Adipocyte (in vitro differentiated cells): ENCODE measurements at regions not wholly inside any gene's neighbourhood (a gene's known extent, or its start where the extent isn't known, plus 50 kb on each side); places are given as distances from the start of the nearest gene placed in this dataset.

Experiments used
- DNase-seq: peaks from one replicate; pipeline ENCODE4 v3.0.0-alpha.2; 2015; ENCODE audit warnings: low read depth
- H3K27me3 ChIP-seq: replicated peaks from 2 replicates; pipeline ENCODE4 v1.7.0; 2013; ENCODE audit warnings: mild to moderate bottlenecking, low read length, moderate library complexity; ENCODE audit not compliant: control insufficient read depth, insufficient read depth
- H3K36me3 ChIP-seq: 2 replicates; pipeline ENCODE4 v1.7.0; 2013; ENCODE audit warnings: low read length, mild to moderate bottlenecking, moderate library complexity; ENCODE audit not compliant: control insufficient read depth, insufficient read depth, severe bottlenecking
- H3K4me1 ChIP-seq: 2 replicates; pipeline ENCODE4 v1.7.0; 2013; ENCODE audit warnings: mild to moderate bottlenecking, low read length, moderate library complexity; ENCODE audit not compliant: control insufficient read depth, insufficient read depth
- H3K4me3 ChIP-seq: 2 replicates; pipeline ENCODE4 v1.7.0; 2013; ENCODE audit warnings: mild to moderate bottlenecking, low read length, moderate library complexity
- H3K9ac ChIP-seq: 2 replicates; pipeline ENCODE4 v1.7.0; 2013; ENCODE audit warnings: mild to moderate bottlenecking, low read length, moderate library complexity
- H3K9me3 ChIP-seq: 2 replicates; pipeline ENCODE4 v1.7.0; 2013; ENCODE audit warnings: mild to moderate bottlenecking, low read length, moderate library complexity; ENCODE audit not compliant: control insufficient read depth

DNA sequence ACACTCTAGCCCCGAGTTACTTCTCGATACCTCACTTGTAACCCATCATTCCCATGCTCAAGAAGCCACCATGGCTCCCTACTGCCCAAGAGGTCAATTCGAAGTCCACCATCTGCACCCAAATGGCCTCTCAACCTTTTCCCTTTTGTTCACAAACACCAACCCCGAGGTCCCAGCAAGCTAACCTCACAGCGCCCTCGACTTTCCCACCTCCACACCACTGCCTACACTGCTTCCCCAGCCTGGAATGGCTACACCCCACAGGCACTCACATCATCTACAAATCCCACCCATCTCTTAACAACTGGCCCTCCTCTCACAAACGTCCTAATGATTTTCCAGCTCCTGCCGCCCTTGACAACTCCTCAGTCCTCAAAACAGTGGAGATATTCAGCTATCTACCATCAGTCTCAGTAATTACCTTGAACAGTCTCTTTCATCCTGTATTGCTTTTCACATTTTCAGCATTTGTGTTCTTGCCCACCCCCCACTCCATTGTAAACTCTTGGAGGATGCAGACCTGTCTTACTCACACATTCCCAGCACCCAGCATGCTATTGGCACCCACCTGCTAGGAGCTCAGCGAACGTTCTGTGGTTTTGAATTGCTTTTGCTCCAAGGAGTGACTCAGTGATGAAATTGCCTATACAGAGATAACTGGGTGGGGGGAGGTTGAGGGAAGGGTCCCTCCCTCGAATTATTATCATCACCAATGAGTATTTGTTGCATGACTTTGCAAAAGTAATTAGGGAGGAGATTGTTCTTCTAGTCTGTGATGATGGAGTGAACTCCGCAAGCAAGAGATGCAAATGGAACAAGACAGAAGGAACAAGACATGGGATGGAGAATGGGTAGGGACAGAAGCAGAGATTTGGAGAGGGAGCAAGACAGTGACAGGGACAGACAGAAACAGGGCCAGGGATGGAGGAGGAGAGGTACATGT is 106.8 kb downstream of the CYP26B1 start:
- H3K4me1 ChIP-seq: no peaks in the 10 kb centered on the region
- DNase-seq: no peak
- H3K27me3 ChIP-seq: no peaks in the 10 kb centered on the region
- no peak overlapping the region for H3K9ac ChIP-seq
- peaks cover 25% of the 10 kb centered on the region for H3K9me3 ChIP-seq
- no peak overlapping the region for H3K4me3 ChIP-seq
- H3K36me3 ChIP-seq: no peaks in the 10 kb centered on the region

DNA sequence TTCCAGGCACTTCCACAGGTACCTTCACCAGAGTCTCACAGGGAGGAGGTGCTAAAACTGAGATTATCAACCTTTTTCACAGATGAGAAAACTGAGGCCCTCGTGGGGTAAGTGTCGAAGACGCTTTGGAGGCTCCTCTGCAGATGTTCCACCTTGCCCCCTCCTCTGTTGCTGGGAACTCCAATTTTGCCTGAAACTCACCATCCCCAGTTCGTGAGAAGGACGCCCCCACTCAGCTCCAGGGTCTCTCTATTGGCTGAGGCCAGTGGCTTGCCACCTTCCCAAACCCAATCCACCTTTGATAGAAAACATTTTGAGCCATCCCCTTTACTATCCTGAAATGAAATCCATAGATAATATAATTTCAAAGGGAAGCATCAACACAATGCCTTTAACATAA is 109.1 kb downstream of the CYP26B1 start:
- no peak overlapping the region for H3K4me3 ChIP-seq
- peaks cover 3% of the 10 kb centered on the region for H3K9me3 ChIP-seq
- H3K9ac ChIP-seq: no peak overlapping the region
- peaks cover 5% of the 10 kb centered on the region for H3K4me1 ChIP-seq
- no peaks in the 10 kb centered on the region for H3K27me3 ChIP-seq
- DNase-seq: no peak
- H3K36me3 ChIP-seq: no peaks in the 10 kb centered on the region

DNA sequence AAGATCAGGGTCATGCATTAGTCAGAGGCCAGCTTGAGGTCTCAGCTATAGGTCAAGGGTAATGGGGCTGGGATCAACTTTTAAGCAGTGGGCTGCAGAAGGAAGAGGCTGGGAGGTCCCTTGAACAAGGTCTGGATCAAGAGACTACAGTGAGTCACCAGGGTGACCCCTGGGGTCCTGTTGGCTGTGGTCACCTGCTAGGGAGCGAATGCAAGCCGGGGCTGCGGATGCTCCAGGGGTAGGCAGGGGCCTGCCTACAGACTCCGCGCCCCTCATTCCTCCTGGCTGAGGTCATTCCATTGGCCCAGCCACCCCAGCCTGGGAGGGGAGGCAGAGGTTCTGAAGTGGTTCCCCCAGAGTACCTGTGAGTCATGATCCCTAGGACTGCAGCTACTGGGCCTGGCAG is 110.4 kb downstream of the CYP26B1 start:
- no peaks in the 10 kb centered on the region for H3K36me3 ChIP-seq
- no peak overlapping the region for H3K4me3 ChIP-seq
- no peak for DNase-seq

DNA sequence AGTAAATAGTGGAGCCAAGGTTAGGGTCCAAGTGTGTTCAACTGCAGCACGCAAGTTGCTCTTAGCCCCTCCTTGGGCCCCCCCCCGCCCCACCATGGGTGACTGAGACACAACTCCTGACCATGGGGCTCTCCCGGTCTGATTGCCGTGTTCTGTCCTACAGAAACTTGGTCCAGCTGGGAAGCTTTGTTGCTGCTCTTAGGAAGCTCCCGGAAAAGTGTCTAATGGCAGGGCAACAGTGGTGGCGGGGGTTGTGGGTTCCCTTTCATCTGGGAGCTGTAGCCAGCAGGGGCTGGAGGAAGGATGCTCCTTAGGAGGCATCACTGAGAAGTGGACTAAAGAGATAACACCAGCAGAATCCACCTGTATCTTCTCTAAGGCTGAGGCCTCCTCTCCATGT is 111.1 kb downstream of the CYP26B1 start:
- no peak for DNase-seq
- H3K36me3 ChIP-seq: no peaks in the 10 kb centered on the region
- no peak overlapping the region for H3K9ac ChIP-seq
- H3K4me1 ChIP-seq: peaks cover 7% of the 10 kb centered on the region
- H3K4me3 ChIP-seq: no peak overlapping the region
- H3K9me3 ChIP-seq: no peaks in the 10 kb centered on the region
- no peaks in the 10 kb centered on the region for H3K27me3 ChIP-seq

More for the DNA sequence above, 110.4 kb downstream of the CYP26B1 start:
- H3K9me3 ChIP-seq: no peaks in the 10 kb centered on the region
- H3K4me1 ChIP-seq: peaks cover 7% of the 10 kb centered on the region
- no peak overlapping the region for H3K9ac ChIP-seq
- H3K27me3 ChIP-seq: no peaks in the 10 kb centered on the region

DNA sequence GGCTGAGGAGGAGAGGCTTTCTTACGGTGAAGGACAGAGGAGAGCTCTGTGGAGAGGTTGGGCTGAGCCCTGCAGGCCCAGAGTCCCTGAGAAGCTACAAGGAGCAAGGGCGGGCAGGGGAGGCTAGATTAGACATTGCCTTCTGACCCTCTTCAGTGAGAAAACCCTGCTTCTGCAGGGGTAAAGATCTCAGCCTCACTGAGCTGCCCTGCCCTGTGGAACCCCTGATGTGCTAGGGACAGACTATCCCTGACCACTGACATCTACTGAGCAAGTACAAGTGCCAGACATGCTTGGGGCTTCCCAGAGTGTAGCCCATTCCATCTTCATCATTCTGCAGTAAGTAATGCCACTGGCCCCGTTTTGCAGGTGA is 111.5 kb downstream of the CYP26B1 start:
- Histone ChIP-seq H3K4me3 (no peak overlapping the region), H3K9me3 (no peaks in the 10 kb centered on the region), H3K36me3 (no peaks in the 10 kb centered on the region), H3K9ac (no peak overlapping the region), H3K4me1 (peaks cover 7% of the 10 kb centered on the region), H3K27me3 (no peaks in the 10 kb centered on the region)
- DNase-seq: no peak

DNA sequence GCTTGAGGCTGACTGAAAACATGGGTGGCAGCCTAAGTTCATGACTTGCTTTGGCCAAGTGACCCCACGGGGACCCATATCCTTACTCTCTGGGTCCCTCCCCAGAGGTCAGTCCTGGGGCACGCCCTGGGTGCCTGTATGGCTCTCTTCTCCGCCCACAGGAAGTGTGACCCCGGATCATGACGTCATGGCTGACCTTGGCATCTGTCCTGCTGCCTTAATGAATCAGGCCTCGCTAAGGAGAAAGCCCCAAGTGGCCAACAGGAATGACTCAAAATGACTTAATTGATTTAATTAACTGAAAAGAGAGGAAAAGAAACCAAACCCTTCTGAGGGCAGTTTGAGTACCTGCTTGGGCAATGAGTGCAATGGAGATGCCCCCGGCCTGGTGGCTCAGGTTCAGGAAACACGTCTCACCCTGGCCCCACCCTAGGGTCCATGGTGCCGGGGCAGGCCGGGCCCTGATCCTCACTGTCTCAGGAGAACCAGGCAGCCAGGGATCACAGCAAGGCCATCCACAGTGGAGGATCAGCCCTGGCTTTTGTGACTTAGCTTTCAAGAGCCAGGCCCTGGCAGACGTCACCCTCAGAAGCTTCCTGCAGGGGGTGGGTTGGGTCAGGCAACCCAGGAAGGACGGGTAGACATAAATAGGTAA is 112.0 kb downstream of the CYP26B1 start:
- H3K9ac ChIP-seq: no peak overlapping the region
- DNase-seq: no peak
- no peak overlapping the region for H3K4me3 ChIP-seq
- peaks cover 7% of the 10 kb centered on the region for H3K4me1 ChIP-seq
- H3K9me3 ChIP-seq: no peaks in the 10 kb centered on the region
- H3K27me3 ChIP-seq: no peaks in the 10 kb centered on the region
- H3K36me3 ChIP-seq: no peaks in the 10 kb centered on the region

DNA sequence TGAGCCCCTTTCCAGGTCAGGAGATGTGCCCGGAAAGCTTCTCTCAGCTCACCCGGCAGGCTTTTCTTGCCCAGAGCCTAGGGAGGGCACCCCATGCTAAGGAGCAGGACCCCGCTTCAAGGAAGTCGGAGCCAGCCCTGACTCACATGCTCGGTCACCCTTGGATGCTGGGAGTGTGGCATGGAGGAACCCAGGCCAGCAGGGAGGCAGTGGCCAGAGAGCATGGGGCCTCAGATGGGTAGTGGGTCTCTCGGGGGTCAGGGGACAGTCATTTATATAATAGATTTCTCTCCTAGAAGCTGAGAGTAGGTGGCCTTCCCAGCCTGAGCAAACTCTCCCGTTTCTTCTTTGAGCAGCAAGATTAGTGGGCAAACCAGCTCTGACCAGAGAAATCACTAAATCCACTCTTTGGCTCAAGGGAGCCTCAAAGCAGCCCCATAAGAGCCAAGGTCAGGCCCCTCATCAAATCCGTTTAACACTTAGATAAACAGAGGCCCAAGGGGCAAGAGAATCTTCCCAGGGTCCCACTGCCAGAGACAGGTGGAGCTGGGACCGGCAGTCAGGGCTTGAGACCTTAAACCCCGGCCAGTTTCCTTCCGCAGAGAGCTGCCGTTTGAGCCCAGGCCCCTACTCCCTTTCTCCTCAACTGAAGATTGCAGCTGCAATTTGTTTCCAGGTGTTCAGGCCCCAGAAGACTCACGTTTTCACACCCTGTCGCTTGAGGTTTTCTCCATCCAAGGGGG is 113.1 kb downstream of the CYP26B1 start:
- Histone ChIP-seq H3K27me3 (peaks cover 3% of the 10 kb centered on the region), H3K9me3 (no peaks in the 10 kb centered on the region)
- DNase-seq: no peak

DNA sequence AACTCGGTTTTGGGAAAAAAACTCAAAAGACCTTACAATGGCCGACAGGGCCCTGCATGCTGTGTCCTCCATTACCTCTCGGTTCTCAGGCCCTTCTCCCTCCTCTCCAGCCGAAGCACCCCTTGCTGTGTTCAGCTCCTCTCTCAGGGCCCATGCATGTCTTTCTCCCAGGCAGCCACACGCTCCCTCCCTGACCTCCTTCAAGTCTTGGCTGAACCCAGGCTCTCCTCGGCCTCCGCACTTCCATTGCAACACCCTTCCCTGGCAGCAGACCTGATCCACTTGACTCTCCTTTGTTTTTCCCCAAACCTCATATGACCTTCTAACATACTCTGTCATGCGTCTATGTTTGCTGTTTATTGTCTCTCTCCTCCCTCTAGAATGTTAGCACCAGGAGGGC is 114.0 kb downstream of the CYP26B1 start:
- H3K9ac ChIP-seq: no peak overlapping the region
- H3K4me3 ChIP-seq: no peak overlapping the region
- no peaks in the 10 kb centered on the region for H3K36me3 ChIP-seq
- DNase-seq: no peak
- H3K9me3 ChIP-seq: no peaks in the 10 kb centered on the region
- peaks cover 7% of the 10 kb centered on the region for H3K4me1 ChIP-seq
- H3K27me3 ChIP-seq: peaks cover 3% of the 10 kb centered on the region

More for the DNA sequence above, 113.1 kb downstream of the CYP26B1 start:
- Histone ChIP-seq H3K36me3 (no peaks in the 10 kb centered on the region), H3K9ac (no peak overlapping the region), H3K4me1 (peaks cover 7% of the 10 kb centered on the region), H3K4me3 (no peak overlapping the region)

DNA sequence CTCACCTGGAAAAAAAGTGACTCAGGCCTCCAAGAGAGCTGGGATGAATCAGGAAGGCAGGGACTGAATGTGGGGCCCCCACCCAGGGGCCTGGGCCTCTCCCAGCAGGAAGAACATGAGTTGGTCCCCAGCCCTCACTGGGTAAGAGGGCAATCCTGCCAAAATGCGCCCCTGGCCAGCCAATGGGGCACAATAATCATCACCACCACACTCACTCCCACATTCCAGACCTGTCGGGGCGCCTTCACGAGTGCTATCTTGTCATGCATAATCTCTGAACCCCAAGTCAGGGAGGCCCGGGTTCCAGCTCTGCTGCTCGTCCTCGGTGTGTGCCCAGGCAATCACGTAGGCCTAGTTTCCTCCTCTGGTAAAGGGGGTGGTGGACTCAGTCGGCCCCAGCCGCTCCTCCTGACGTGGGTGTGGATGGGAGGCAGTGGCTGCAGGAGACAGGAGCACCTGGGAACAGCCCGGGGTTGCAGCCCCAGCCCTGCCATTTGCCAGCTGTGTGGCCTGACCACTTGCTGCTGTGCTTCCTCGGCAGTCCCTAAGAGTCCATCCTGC is 115.1 kb downstream of the CYP26B1 start:
- H3K27me3 ChIP-seq: peaks cover 3% of the 10 kb centered on the region
- no peaks in the 10 kb centered on the region for H3K9me3 ChIP-seq
- H3K4me1 ChIP-seq: peaks cover 7% of the 10 kb centered on the region
- H3K4me3 ChIP-seq: no peak overlapping the region
- no peaks in the 10 kb centered on the region for H3K36me3 ChIP-seq
- no peak for DNase-seq
- H3K9ac ChIP-seq: no peak overlapping the region

DNA sequence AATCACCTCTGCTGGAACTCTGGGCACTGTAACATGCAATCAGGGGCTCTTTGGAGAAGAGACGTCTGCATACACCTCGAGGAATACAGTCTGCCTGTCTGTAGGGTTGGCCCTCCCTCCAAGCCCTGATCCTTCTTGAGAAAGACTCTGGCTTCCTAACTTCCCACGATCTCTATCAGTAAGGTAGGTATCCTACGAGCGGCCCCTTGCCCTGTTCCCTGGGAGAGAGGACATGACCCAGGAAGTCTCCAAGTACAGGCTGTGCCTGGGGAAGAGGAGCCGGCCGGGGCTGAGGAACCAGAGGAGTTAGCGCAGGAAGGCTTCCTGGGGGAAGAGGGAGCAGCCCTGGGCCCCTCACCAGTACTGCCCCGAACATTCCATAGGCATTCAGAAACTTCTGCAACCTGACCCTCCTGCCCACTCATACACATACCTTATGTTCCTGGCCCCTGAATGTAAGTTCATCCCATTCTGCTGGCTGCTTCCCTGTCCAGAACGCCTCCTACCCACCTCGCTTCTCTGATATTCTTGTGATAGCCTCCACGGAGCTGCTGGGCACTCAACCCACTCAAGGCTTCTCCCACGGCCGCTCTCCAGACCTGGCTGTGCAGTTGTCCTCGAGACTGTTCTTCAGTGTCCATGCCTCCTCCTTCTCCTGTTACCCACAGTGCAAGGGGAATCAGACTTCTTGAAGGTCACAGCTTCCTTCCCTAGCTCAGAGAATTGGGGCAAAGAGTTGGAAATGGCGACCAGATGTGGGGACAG is 116.1 kb downstream of the CYP26B1 start:
- no peak for DNase-seq
- Histone ChIP-seq H3K9ac (no peak overlapping the region), H3K4me3 (no peak overlapping the region), H3K4me1 (peaks cover 10% of the 10 kb centered on the region), H3K27me3 (peaks cover 3% of the 10 kb centered on the region), H3K36me3 (no peaks in the 10 kb centered on the region), H3K9me3 (no peaks in the 10 kb centered on the region)
